IMR-90 (cell line): ENCODE measurements at regions not wholly inside any gene's neighbourhood (a gene's known extent, or its start where the extent isn't known, plus 50 kb on each side); places are given as distances from the start of the nearest gene placed in this dataset.

Experiments
- ATAC-seq: fragments of 200-7000 bp; cut with Tn5 transposase; 2 replicates; pipeline ENCODE4 v1.9.1; 2020; ENCODE audit warnings: low read depth, mild to moderate bottlenecking, moderate library complexity
- BruUV-seq: library from RNA; stranded (reverse); fragments of 400-500 nt; replicated peaks from 2 replicates; lab custom pipeline; 2021; lab: Mats Ljungman, UMichigan
- CTCF ChIA-PET: fragments of 300-600 bp; formaldehyde crosslinking; extraction: SDS; loops from one replicate; lab custom pipeline; 2021; ENCODE audit warnings: antibody characterized with exemption; lab: Yijun Ruan, JAX
- POLR2A ChIA-PET: fragments of 300-600 bp; sonication (Branson Sonifier 250); formaldehyde crosslinking; loops from one replicate; lab custom pipeline; 2022; ENCODE audit warnings: antibody characterized with exemption; ENCODE audit not compliant: unreplicated experiment; lab: Charles Lee
- DNase-seq: peaks from one replicate; pipeline ENCODE4 v3.0.0; 2013
- H2AFZ ChIP-seq: replicated peaks from 2 replicates; pipeline ENCODE3; 2013; ENCODE audit warnings: low read length, mild to moderate bottlenecking; ENCODE audit not compliant: poor library complexity
- H2AK5ac ChIP-seq: 2 replicates; pipeline ENCODE4 v1.6.1; 2013; ENCODE audit warnings: low read depth, low read length, inconsistent platforms
- H2AK9ac ChIP-seq: replicated peaks from 2 replicates; pipeline ENCODE3; 2013; ENCODE audit warnings: mild to moderate bottlenecking, low read depth, low read length, moderate library complexity; ENCODE audit not compliant: poor library complexity
- H2BK120ac ChIP-seq: 2 replicates; pipeline ENCODE4 v1.6.1; 2013; ENCODE audit warnings: low read depth, low read length, inconsistent platforms
- H2BK15ac ChIP-seq: 3 replicates; pipeline ENCODE4 v1.6.1; 2013; ENCODE audit warnings: low read depth, low read length, inconsistent platforms
- H2BK20ac ChIP-seq: 2 replicates; pipeline ENCODE4 v1.6.1; 2013; ENCODE audit warnings: low read depth, mild to moderate bottlenecking, inconsistent platforms, low read length, moderate library complexity
- H2BK5ac ChIP-seq: 2 replicates; pipeline ENCODE4 v1.6.1; 2013; ENCODE audit warnings: mild to moderate bottlenecking, low read depth, low read length, inconsistent platforms; ENCODE audit not compliant: poor library complexity, severe bottlenecking
- H3K14ac ChIP-seq: replicated peaks from 2 replicates; pipeline ENCODE4 v1.6.1; 2013; ENCODE audit warnings: low read depth, low read length, inconsistent platforms
- H3K18ac ChIP-seq: 2 replicates; pipeline ENCODE4 v1.6.1; 2013; ENCODE audit warnings: low read depth, low read length, control low read depth
- H3K23ac ChIP-seq: 2 replicates; pipeline ENCODE4 v1.6.1; 2013; ENCODE audit warnings: low read depth, low read length, inconsistent platforms
- H3K27ac ChIP-seq: 2 replicates; pipeline ENCODE4 v1.5.1; 2013; ENCODE audit warnings: mild to moderate bottlenecking, control low read depth, low read length; ENCODE audit not compliant: insufficient read depth
- H3K27me3 ChIP-seq: 2 replicates; pipeline ENCODE4 v1.6.1; 2013; ENCODE audit warnings: low read length; ENCODE audit not compliant: control insufficient read depth, insufficient read depth
- H3K36me3 ChIP-seq: 2 replicates; pipeline ENCODE4 v1.6.1; 2013; ENCODE audit warnings: low read length, mixed read lengths; ENCODE audit not compliant: control insufficient read depth, insufficient read depth
- H3K4ac ChIP-seq: 2 replicates; pipeline ENCODE4 v1.6.1; 2013; ENCODE audit warnings: low read depth, low read length, inconsistent platforms
- H3K4me1 ChIP-seq: 2 replicates; pipeline ENCODE4 v1.6.1; 2013; ENCODE audit warnings: low read length, mixed read lengths; ENCODE audit not compliant: control insufficient read depth, insufficient read depth
- H3K4me2 ChIP-seq: 2 replicates; pipeline ENCODE4 v1.6.1; 2013; ENCODE audit warnings: low read depth, mild to moderate bottlenecking, control low read depth, low read length, moderate library complexity
- H3K4me3 ChIP-seq: 2 replicates; pipeline ENCODE4 v1.5.1; 2013; ENCODE audit warnings: low read depth, mild to moderate bottlenecking, control low read depth, low read length, moderate library complexity; ENCODE audit not compliant: insufficient read depth
- H3K56ac ChIP-seq: 2 replicates; pipeline ENCODE4 v1.6.1; 2013; ENCODE audit warnings: low read length, inconsistent platforms; ENCODE audit not compliant: insufficient read depth; ENCODE audit errors: extremely low read depth
- H3K79me1 ChIP-seq, 2 experiments: 2 replicates each; pipeline ENCODE4 v1.6.1; 2013; ENCODE audit warnings: low read length in 2 of 2, inconsistent platforms in 1 of 2, low read depth in 1 of 2
- H3K9ac ChIP-seq: 2 replicates; pipeline ENCODE4 v1.6.1; 2013; ENCODE audit warnings: low read depth, low read length, control low read depth
- H3K9me1 ChIP-seq: 2 replicates; pipeline ENCODE4 v1.6.1; 2013; ENCODE audit warnings: low read length, inconsistent platforms; ENCODE audit not compliant: insufficient read depth
- H3K9me3 ChIP-seq: 2 replicates; pipeline ENCODE4 v1.6.1; 2013; ENCODE audit warnings: low read length; ENCODE audit not compliant: control insufficient read depth, insufficient read depth
- H4K20me1 ChIP-seq: 2 replicates; pipeline ENCODE4 v1.6.1; 2013; ENCODE audit warnings: low read length, inconsistent platforms; ENCODE audit not compliant: insufficient read depth
- H4K5ac ChIP-seq: 2 replicates; pipeline ENCODE4 v1.6.1; 2013; ENCODE audit warnings: mild to moderate bottlenecking, low read depth, low read length, control low read depth
- H4K8ac ChIP-seq, 2 experiments: 2 replicates each; pipeline ENCODE4 v1.6.1; 2013; ENCODE audit warnings: low read depth in 2 of 2, low read length in 2 of 2, control low read depth in 1 of 2, inconsistent platforms in 1 of 2
- H4K91ac ChIP-seq: 2 replicates; pipeline ENCODE4 v1.6.1; 2013; ENCODE audit warnings: low read depth, low read length, inconsistent platforms; ENCODE audit not compliant: insufficient read depth
- CEBPB ChIP-seq: IDR thresholded peaks from 2 replicates; pipeline ENCODE4 v1.6.1; 2012; ENCODE audit warnings: low read depth, low read length, improper control_type of control experiment
- WGBS, 2 experiments: methylation state at CpG; one replicate each; pipeline versions ENCODE4 v1.1.5 to v1.1.7; 2013; ENCODE audit warnings: missing lambda C conversion rate in 2 of 2; ENCODE audit not compliant: insufficient read length in 1 of 2; ENCODE audit errors: extremely low coverage in 2 of 2; 5-methylcytosine and 5-hydroxymethylcytosine counted together
- dilution Hi-C: fragments of 300-500 bp; cut with HindIII; formaldehyde crosslinking; loops from one replicate; pipeline ENCODE4 v1.14.3; 2018; ENCODE audit warnings: low sequenced_read_pairs; ENCODE audit not compliant: unreplicated experiment
- in situ Hi-C: fragments of 300-500 bp; cut with MboI; formaldehyde crosslinking; loops from 3 replicates; pipeline ENCODE4 v1.14.3; 2019; ENCODE audit warnings: low sequenced_read_pairs, inconsistent platforms, mixed read lengths
- intact Hi-C: fragments of 100-400 bp; cut with micrococcal nuclease; formaldehyde crosslinking; loops from 2 replicates; pipeline ENCODE4 v1.10.0; 2022

DNA sequence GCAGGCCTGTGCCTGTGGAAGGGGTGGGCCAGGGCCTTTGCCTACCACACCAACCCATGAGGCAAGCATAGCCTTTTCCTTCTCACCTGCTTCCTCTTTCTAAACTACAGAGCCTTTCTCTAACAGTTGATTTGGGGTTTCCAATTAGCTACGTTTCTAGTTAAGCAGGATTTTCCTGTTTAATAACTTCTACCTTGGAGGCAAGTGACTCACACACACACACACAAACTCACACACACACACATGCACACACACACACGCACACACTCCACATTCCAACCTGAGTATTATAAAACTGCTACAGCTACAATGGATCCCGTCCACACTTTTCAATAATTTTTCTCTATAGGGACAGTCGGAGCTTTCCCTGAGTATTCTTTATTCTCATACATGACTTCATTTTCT, 84.9 kb downstream of the SOX11 start:
- Histone ChIP-seq H3K4me1 (peaks cover 5% of the 10 kb centered on the region; the same call in 1 of the 2 replicates), H2BK20ac (no peak overlapping the region), H4K5ac (no peak overlapping the region), H2BK5ac (no peak overlapping the region), H3K56ac (no peak overlapping the region), H2AK5ac (no peak overlapping the region), H2AFZ (no peak overlapping the region), H4K20me1 (no peaks in the 10 kb centered on the region), H2BK120ac (no peak overlapping the region), H3K36me3 (no peaks in the 10 kb centered on the region), H3K27me3 (no peaks in the 10 kb centered on the region), H3K9me3 (no peaks in the 10 kb centered on the region), H4K8ac (no peak overlapping the region), H3K18ac (no peak overlapping the region), H3K9ac (no peak overlapping the region), H3K4ac (no peak overlapping the region), H3K79me1 (no peaks in the 10 kb centered on the region), H4K91ac (no peak overlapping the region), H2AK9ac (no peak overlapping the region), H3K23ac (no peak overlapping the region), H3K4me2 (no peak overlapping the region), H2BK15ac (no peak overlapping the region), H3K4me3 (no peak overlapping the region), H3K27ac (no peak overlapping the region), H3K14ac (no peak overlapping the region), H3K9me1 (no peaks in the 10 kb centered on the region)
- ChIA-PET POLR2A (no interaction called here), CTCF (no interaction called here)
- ATAC-seq (no peak), DNase-seq (peak; percentile 44)
- WGBS, 2 experiments: no CpG with 5 or more reads among the region's 4 CpGs
- dilution Hi-C loops: no loop called here
- intact Hi-C loops: no loop called here
- BruUV-seq: no TSS peak
- TF ChIP-seq CEBPB: no peak
- in situ Hi-C loops: no loop called here
